Stomach (tissue), 8 donors: ENCODE measurements at regions not wholly inside any gene's neighbourhood (a gene's known extent, or its start where the extent isn't known, plus 50 kb on each side); places are given as distances from the start of the nearest gene placed in this dataset.
"Not testable (repeated sequence)": the region's sequence is repeated elsewhere in the genome, so short reads cannot be mapped to it uniquely, and the experiment has no call there.

Experiments
- DNase-seq, 2 donors: peaks; one replicate each; pipeline versions ENCODE4 v3.0.0 to v3.0.0-alpha.2; 2013 to 2019
- H3K27ac ChIP-seq, 5 donors: fragments of 200-600 bp in 4 of 5; sonication (generic) in 4 of 5; one replicate each; pipeline ENCODE4 v1.5.1; 2013 to 2019; ENCODE audit warnings: mild to moderate bottlenecking in 1 of 5, moderate library complexity in 1 of 5
- H3K27me3 ChIP-seq, 3 donors: fragments of 200-600 bp; sonication (generic); one replicate each; pipeline ENCODE4 v1.5.1; 2017 to 2019; ENCODE audit warnings: mixed run types in 1 of 3
- H3K36me3 ChIP-seq, 4 donors: fragments of 200-600 bp; sonication (generic); 1 replicate in 3 of 4; 2 replicates in 1 of 4; pipeline ENCODE4 v1.5.1; 2016 to 2019
- H3K4me1 ChIP-seq, 4 donors: fragments of 200-600 bp; sonication (generic); one replicate each; pipeline ENCODE4 v1.5.1; 2016 to 2019
- H3K4me3 ChIP-seq, 4 donors: fragments of 200-600 bp; sonication (generic) in 3 of 4; one replicate each; pipeline ENCODE4 v1.5.1; 2016 to 2019; ENCODE audit warnings: mild to moderate bottlenecking in 1 of 4
- H3K9me3 ChIP-seq, 4 donors: fragments of 200-600 bp; sonication (generic); one replicate each; pipeline ENCODE4 v1.5.1; 2016 to 2019
- WGBS, 5 donors: extraction: QIAGEN DNeasy Blood & Tissue Kit in 3 of 5; methylation state at CpG; one replicate each; pipeline versions ENCODE4 v1.1.5 to v1.1.7; 2013 to 2018; 5-methylcytosine and 5-hydroxymethylcytosine counted together
- intact Hi-C: fragments of 100-400 bp; cut with DNase I; formaldehyde crosslinking; loops from one replicate; pipeline ENCODE4 v1.15.1; 2023; ENCODE audit warnings: low total_unique reads
- TF ChIP-seq, protein P1 (sequence below), 7 experiments: fragments of 450-650 bp in 4 of 7; fragments of 200-600 bp in 3 of 7; sonication (generic) in 3 of 7; IDR thresholded peaks; one replicate each; pipeline ENCODE4 v1.5.1; 2016 to 2019; ENCODE audit warnings: antibody characterized with exemption in 7 of 7, control low read depth in 2 of 7, mild to moderate bottlenecking in 1 of 7
- donor health status: healthy with polysubstance abuse.
- donor health status: Bipolar disorder and iron deficiency.
- donor health status: healthy.

DNA sequence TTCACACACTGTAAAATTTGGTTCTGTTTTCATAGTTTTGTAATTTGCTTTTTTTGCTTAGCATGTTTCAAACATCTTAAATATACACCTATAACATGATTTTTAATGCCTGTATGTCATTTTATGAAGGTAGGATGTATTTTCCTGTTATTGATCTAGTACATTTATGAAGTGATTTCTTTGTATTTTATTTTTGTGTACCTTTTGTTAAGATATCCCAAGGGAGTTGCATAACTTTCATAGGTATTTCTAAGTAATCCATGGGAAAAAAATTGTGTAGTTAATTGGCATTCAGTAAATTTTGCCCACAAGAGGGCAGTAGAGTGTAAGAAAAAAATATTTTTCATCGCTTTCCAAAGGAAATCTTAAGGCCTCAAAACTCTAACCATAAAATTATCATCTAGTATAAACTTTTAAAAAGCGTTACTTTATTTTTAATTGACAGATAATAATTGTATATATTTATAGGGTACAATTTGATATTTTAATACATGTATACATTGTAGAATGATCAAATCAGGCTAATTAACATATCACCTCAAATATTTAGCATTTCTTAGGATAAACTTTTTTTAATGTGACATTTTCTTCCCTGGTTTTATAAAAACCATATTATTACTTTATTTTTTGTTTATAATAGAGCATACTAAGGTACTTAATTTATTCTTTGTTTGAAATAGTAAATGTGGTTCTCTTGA, 62.8 kb upstream of the ARL17B start:
- DNase-seq, H3K4me1 ChIP-seq, H3K27ac ChIP-seq, H3K27me3 ChIP-seq, H3K36me3 ChIP-seq, intact Hi-C loops, H3K4me3 ChIP-seq, H3K9me3 ChIP-seq: not testable (repeated sequence)
- 13% methylated on average over 1 of the region's 2 CpGs; no CpG with 5 or more reads in 4 of the 5 donors for WGBS, 5 donors
- TF ChIP-seq, protein P1, sequence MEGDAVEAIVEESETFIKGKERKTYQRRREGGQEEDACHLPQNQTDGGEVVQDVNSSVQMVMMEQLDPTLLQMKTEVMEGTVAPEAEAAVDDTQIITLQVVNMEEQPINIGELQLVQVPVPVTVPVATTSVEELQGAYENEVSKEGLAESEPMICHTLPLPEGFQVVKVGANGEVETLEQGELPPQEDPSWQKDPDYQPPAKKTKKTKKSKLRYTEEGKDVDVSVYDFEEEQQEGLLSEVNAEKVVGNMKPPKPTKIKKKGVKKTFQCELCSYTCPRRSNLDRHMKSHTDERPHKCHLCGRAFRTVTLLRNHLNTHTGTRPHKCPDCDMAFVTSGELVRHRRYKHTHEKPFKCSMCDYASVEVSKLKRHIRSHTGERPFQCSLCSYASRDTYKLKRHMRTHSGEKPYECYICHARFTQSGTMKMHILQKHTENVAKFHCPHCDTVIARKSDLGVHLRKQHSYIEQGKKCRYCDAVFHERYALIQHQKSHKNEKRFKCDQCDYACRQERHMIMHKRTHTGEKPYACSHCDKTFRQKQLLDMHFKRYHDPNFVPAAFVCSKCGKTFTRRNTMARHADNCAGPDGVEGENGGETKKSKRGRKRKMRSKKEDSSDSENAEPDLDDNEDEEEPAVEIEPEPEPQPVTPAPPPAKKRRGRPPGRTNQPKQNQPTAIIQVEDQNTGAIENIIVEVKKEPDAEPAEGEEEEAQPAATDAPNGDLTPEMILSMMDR (IDR thresholded peaks at IDR 0.05) = peak in 1 of 7 experiments; percentile 31

DNA sequence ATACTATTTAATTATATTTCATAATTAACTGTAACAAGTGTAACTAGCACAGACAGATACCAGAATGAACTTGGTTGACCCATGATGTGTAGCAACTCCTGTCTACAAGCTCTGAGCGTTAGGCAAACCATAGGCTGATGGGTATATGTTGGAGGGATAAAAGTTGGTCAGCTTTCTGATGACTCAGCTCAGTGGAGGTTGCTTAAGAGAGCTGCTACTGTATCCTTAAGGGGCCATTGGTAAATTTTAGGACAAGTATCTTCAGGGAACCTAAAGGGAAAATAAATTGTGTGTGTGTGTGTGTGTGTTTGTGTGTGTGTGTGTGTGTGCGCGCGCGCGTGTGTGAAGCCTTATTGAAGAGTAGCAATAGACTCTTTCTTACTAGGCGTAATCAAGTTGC, 56.3 kb upstream of the ARL17B start:
- H3K4me3 ChIP-seq, H3K27me3 ChIP-seq, H3K9me3 ChIP-seq, intact Hi-C loops, H3K36me3 ChIP-seq, DNase-seq, H3K27ac ChIP-seq, H3K4me1 ChIP-seq: not testable (repeated sequence)
- 78 to 100% (median 92%) methylated on average over 1 to 7 of the region's 7 CpGs; no CpG with 5 or more reads in 2 of the 5 donors for WGBS, 5 donors

DNA sequence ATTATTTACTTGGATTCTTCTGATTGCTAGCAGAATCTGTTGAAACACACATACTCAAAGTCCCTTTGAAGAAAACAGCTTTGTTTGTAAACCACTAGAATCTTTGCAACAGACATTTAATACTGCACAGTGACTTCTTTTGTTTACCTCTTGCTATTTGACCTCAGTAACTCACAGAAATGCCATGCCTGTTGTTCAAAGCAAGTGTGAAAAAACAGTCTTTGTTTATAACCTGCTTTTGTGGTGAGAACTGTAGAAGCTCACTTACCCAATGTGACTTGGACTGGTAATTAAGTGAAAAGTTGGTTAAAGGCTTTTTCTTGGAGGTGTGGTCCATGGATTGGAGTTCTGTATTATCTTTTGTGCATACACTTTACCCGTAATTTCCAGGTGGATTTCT, 55.7 kb upstream of the ARL17B start:
- H3K9me3 ChIP-seq, intact Hi-C loops, H3K4me3 ChIP-seq, H3K27ac ChIP-seq, H3K27me3 ChIP-seq, DNase-seq, H3K36me3 ChIP-seq, H3K4me1 ChIP-seq: not testable (repeated sequence)
- 77% methylated on average over 1 of the region's 1 CpG; no CpG with 5 or more reads in 4 of the 5 donors for WGBS, 5 donors

DNA sequence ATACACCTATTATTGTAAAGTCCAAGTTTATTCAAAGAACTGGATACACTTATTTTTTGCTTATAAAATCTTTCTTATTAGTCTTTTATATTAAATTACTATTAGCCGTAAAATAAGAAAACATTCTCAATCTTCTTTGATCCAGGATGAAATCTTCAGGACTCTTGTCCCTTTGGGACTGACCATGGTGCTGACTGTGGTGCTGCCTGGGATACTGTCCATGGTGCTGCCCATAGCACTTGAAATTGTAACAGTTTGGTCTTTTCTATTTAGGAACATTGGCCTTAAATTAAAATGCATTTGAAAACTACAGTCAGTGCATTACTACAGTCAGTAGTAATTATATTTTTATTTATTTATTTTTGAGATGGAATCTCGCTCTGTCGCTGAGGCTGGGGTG, 53.0 kb upstream of the ARL17B start:
- H3K4me1 ChIP-seq, H3K9me3 ChIP-seq, H3K4me3 ChIP-seq, intact Hi-C loops, H3K36me3 ChIP-seq, DNase-seq, H3K27ac ChIP-seq, H3K27me3 ChIP-seq: not testable (repeated sequence)
- no CpG with 5 or more reads among the region's 3 CpGs for WGBS, 5 donors

DNA sequence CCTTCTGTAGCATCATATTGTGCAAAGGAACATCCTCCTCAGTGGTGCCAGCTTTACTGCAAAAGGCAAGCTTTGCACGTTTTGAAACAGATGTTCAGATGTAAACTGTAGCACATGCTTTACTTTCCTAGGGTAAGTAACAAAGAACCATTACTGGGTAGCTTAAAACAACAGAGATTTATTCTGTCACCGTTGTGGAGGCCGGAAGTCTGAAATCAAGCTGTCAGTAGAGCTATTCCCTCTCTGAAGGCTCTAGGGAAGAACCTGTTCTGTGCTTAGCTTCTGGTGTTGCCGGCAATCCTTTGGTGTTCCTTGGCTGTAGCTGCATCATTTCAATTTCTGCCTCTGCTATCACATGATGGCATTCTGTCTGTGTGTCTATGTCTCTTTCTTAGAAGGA, 50.6 kb upstream of the ARL17B start:
- 75 to 93% (median 87%) methylated on average over 2 to 3 of the region's 4 CpGs; no CpG with 5 or more reads in 1 of the 5 donors for WGBS, 5 donors
- H3K27me3 ChIP-seq, H3K36me3 ChIP-seq, H3K27ac ChIP-seq, H3K4me3 ChIP-seq, intact Hi-C loops, H3K9me3 ChIP-seq, H3K4me1 ChIP-seq, DNase-seq: not testable (repeated sequence)

DNA sequence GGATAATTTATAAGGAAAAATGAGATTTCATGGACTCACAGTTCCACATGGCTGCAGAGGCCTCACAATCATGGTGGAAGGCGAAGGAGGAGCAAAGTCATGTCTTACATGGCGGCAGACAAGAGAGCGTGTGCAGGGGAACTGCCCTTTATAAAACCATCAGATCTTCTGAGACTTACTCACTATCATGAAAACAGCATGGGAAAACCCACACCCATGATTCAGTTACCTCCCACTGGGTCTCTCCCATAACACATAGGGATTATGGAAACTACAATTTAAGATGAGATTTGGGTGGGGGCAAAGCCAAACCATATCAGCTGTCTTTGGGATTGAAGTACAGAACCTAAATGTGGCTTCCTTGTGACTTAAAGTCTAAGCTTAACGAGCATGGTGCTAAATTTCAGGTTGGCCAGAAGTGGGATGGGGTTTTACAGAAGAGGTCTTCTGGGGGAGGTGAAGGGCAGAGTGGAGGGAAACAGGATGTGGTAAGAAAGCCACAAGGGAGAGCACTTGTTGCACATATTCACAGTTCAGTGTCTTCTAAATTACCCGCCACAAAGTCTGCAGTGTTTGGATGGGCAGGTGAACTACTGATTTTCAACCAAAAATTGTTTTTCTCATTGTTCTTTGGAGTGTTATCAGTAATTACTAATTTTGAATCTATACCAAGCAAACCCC, 49.7 kb upstream of the ARL17B start:
- intact Hi-C loops, H3K27ac ChIP-seq, H3K4me1 ChIP-seq, H3K4me3 ChIP-seq, H3K27me3 ChIP-seq, H3K9me3 ChIP-seq, DNase-seq, H3K36me3 ChIP-seq: not testable (repeated sequence)
- no CpG with 5 or more reads among the region's 5 CpGs for WGBS, 5 donors
